Endothelial cell (in vitro differentiated cells): ENCODE measurements at regions not wholly inside any gene's neighbourhood (a gene's known extent, or its start where the extent isn't known, plus 50 kb on each side); places are given as distances from the start of the nearest gene placed in this dataset.

Source experiments
- DNase-seq: peaks from one replicate; pipeline ENCODE4 v3.0.0; 2021; ENCODE audit warnings: low spot score
- H3K27ac Mint-ChIP-seq: one replicate; pipeline ENCODE4 v1.8.0; 2021; ENCODE audit warnings: mixed read lengths, inconsistent platforms; ENCODE audit not compliant: unreplicated experiment
- H3K27me3 Mint-ChIP-seq: one replicate; pipeline ENCODE4 v1.8.0; 2021; ENCODE audit warnings: mild to moderate bottlenecking, moderate library complexity, mixed read lengths, inconsistent platforms; ENCODE audit not compliant: unreplicated experiment
- H3K36me3 Mint-ChIP-seq: one replicate; pipeline ENCODE4 v1.8.0; 2021; ENCODE audit warnings: mild to moderate bottlenecking, low read depth, mixed read lengths, inconsistent platforms; ENCODE audit not compliant: unreplicated experiment
- H3K4me1 Mint-ChIP-seq: one replicate; pipeline ENCODE4 v1.8.0; 2021; ENCODE audit warnings: mild to moderate bottlenecking, mixed read lengths, inconsistent platforms; ENCODE audit not compliant: unreplicated experiment
- H3K4me3 Mint-ChIP-seq: one replicate; pipeline ENCODE4 v1.8.0; 2021; ENCODE audit warnings: mild to moderate bottlenecking, mixed read lengths, inconsistent platforms; ENCODE audit not compliant: unreplicated experiment
- H3K9me3 Mint-ChIP-seq: one replicate; pipeline ENCODE4 v1.8.0; 2021; ENCODE audit warnings: mixed read lengths, inconsistent platforms; ENCODE audit not compliant: unreplicated experiment
- TF ChIP-seq, protein P1 (sequence below): fragments of 200-600 bp; sonication (generic); IDR thresholded peaks from one replicate; pipeline ENCODE4 v1.5.0; 2021; ENCODE audit warnings: antibody characterized with exemption; ENCODE audit not compliant: unreplicated experiment

DNA sequence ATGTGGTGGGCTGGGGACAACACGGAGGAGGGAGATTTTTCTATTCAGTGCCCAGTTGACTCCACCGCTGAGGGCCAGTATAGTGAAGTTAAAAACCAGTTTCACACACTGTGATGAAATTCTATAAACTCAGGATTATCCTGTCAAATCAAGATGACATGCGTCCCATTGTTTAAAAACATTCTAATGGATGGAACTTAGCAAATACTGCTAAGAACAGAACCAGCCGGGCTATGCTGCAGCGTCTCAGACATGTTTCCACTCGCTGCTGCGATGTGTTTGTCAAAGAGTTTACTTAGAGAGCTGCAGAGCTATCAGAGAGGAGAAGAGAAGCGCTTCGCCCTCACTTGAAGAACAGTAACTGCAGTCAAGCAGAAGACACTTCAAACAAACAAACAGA is 212.6 kb upstream of the FOXQ1 start:
- Mint-ChIP-seq H3K4me1 (peaks cover 18% of the 10 kb centered on the region), H3K27me3 (peaks cover 6% of the 10 kb centered on the region), H3K36me3 (peaks cover 8% of the 10 kb centered on the region), H3K4me3 (no peak overlapping the region), H3K27ac (no peak overlapping the region), H3K9me3 (no peaks in the 10 kb centered on the region)
- TF ChIP-seq, protein P1, sequence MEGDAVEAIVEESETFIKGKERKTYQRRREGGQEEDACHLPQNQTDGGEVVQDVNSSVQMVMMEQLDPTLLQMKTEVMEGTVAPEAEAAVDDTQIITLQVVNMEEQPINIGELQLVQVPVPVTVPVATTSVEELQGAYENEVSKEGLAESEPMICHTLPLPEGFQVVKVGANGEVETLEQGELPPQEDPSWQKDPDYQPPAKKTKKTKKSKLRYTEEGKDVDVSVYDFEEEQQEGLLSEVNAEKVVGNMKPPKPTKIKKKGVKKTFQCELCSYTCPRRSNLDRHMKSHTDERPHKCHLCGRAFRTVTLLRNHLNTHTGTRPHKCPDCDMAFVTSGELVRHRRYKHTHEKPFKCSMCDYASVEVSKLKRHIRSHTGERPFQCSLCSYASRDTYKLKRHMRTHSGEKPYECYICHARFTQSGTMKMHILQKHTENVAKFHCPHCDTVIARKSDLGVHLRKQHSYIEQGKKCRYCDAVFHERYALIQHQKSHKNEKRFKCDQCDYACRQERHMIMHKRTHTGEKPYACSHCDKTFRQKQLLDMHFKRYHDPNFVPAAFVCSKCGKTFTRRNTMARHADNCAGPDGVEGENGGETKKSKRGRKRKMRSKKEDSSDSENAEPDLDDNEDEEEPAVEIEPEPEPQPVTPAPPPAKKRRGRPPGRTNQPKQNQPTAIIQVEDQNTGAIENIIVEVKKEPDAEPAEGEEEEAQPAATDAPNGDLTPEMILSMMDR = no peak
- DNase-seq = no peak

DNA sequence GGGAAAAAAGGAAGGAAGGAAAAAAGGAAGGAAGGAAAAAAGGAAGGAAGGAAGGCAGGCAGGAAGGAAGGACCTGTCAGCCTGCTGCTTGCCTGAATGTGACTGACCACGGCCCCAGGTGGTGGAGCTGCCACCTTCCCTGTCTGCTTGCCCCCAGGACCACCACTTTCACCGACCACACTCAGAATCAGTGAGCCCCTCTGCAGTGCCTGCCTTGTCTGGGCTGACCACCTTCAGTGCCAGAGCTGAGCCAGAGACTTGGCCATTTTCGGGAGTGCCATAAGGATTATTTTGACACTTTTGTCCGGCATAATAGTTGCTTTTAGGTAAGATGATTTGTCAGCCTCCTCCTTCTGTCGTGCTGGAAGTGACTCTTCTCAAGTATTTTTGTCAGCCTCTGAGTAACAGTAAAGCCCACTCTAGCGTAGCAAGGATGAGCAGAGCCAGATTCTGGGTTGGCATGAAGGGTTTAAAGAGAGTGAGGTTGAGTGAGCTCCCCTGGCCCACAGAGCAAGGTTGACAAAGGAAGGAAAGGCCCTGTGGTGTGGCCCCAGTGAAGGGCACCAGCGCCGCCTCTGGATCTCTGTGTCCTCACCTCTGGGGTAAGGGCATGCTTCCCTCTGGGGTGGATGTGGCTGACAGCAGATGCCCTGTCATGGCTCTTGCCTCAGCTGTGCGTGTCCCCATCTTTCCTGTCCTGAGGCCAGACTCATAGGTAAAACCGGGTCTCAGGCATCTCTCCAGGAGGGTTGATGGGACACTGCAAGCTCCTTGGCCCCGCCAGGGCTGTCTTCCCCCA is 214.7 kb upstream of the FOXQ1 start:
- Mint-ChIP-seq H3K27ac (no peak overlapping the region), H3K9me3 (no peaks in the 10 kb centered on the region), H3K36me3 (peaks cover 8% of the 10 kb centered on the region), H3K4me1 (peaks cover 14% of the 10 kb centered on the region), H3K27me3 (peaks cover 4% of the 10 kb centered on the region), H3K4me3 (no peak overlapping the region)
- DNase-seq = no peak
- TF ChIP-seq, protein P1 = no peak

GRCh38 chr6:1094306-1094705 is 217.6 kb upstream of the FOXQ1 start:
- Mint-ChIP-seq H3K27ac (no peak overlapping the region), H3K27me3 (peaks cover 2% of the 10 kb centered on the region)
- TF ChIP-seq, protein P1 = no peak

GRCh38 chr6:1091900-1092299 is 220.0 kb upstream of the FOXQ1 start:
- no peak for DNase-seq
- TF ChIP-seq, protein P1 = no peak
- H3K36me3 Mint-ChIP-seq = peaks cover 4% of the 10 kb centered on the region
- no peaks in the 10 kb centered on the region for H3K9me3 Mint-ChIP-seq
- no peaks in the 10 kb centered on the region for H3K4me1 Mint-ChIP-seq
- peaks cover 3% of the 10 kb centered on the region for H3K27me3 Mint-ChIP-seq
- no peak overlapping the region for H3K4me3 Mint-ChIP-seq
- H3K27ac Mint-ChIP-seq = no peak overlapping the region

More at GRCh38 chr6:1094306-1094705, 217.6 kb upstream of the FOXQ1 start:
- Mint-ChIP-seq H3K4me1 (no peaks in the 10 kb centered on the region), H3K4me3 (no peak overlapping the region), H3K9me3 (no peaks in the 10 kb centered on the region), H3K36me3 (peaks cover 8% of the 10 kb centered on the region)
- no peak for DNase-seq

DNA sequence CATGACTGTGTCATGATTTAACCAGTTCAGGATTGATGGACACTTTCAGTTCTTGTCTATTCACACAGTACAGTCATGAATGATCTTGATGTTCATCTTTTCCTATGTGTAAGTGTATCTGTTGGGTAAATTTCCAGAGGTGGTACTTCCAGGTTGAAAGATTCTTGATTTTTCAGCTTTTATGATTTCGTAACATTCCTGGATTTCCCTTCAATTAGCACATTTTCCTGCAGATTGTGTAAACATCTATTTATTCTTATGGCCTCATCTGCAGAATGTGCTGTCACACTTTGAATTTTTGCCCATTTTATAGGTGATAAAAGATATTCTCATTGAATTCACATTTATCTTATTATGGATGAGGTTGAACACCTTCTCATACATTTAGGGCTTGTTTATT is 222.0 kb upstream of the FOXQ1 start:
- H3K27ac Mint-ChIP-seq = no peak overlapping the region
- H3K9me3 Mint-ChIP-seq = no peaks in the 10 kb centered on the region
- DNase-seq = no peak
- H3K4me1 Mint-ChIP-seq = no peaks in the 10 kb centered on the region
- H3K27me3 Mint-ChIP-seq = peaks cover 1% of the 10 kb centered on the region
- TF ChIP-seq, protein P1 = no peak
- no peaks in the 10 kb centered on the region for H3K36me3 Mint-ChIP-seq
- no peak overlapping the region for H3K4me3 Mint-ChIP-seq
